ENCODE measurements at regions not wholly inside any gene's neighbourhood (a gene's known extent, or its start where the extent isn't known, plus 50 kb on each side); places are given as distances from the start of the nearest gene placed in this dataset.

GRCh38 chr13:48181482-48182145, 51.4 kb upstream of the ITM2B start:
- Histone ChIP-seq H4K20me1 (ENCODE audit: control insufficient read depth, extremely low read depth, insufficient read depth, low read length) (no peaks in the 10 kb centered on the region), H3K27me3 (ENCODE audit: control insufficient read depth, insufficient read depth, low read length) (peaks cover 2% of the 10 kb centered on the region), H3K4me3 (replicated peaks in 1 of 4; ENCODE audit: control extremely low read depth in 1 of 4, insufficient read depth in 1 of 4, low read depth in 3 of 4, low read length in 4 of 4) (no peak overlapping the region), H3K9me3 (ENCODE audit: control insufficient read depth, insufficient read depth, low read depth, low read length) (no peaks in the 10 kb centered on the region), H3K79me2 (ENCODE audit: control insufficient read depth, insufficient read depth, low read length) (no peaks in the 10 kb centered on the region), H2AFZ (ENCODE audit: low read length) (no peak overlapping the region), H3K4me1 (ENCODE audit: control insufficient read depth, extremely low read depth, insufficient read depth, low read length) (no peaks in the 10 kb centered on the region), H3K9ac (ENCODE audit: insufficient read depth, low read length) (no peak overlapping the region), H3K4me2 (ENCODE audit: extremely low read depth, insufficient read depth, low read length) (no peak overlapping the region), H3K27ac (ENCODE audit: insufficient read depth, low read length) (no peak overlapping the region), H3K36me3 (ENCODE audit: control insufficient read depth, insufficient read depth, low read length) (no peaks in the 10 kb centered on the region)
- no peak for DNase-seq (ENCODE audit: low read depth in 2 of 2)
- TF ChIP-seq EZH2 (IDR thresholded peaks at IDR 0.05; ENCODE audit: low read length, missing control alignments) (no peak), CTCF (conservative IDR thresholded peaks at IDR 0.05 in 1 of 2, IDR thresholded peaks at IDR 0.05 in 1 of 2; ENCODE audit: low read depth in 1 of 2, low read length in 2 of 2) (no peak)

- Histone ChIP-seq H3K4me1 (ENCODE audit: control insufficient read depth, extremely low read depth, insufficient read depth, low read length) (no peaks in the 10 kb centered on the region), H2AFZ (ENCODE audit: low read length) (no peak overlapping the region), H3K27me3 (ENCODE audit: control insufficient read depth, insufficient read depth, low read length) (peaks cover 2% of the 10 kb centered on the region)
Measured at GRCh38 chr13:48178126-48178525, 54.9 kb upstream of the ITM2B start.

GRCh38 chr13:48176781-48177180, 56.2 kb upstream of the ITM2B start:
- no peaks in the 10 kb centered on the region for H3K79me2 ChIP-seq (ENCODE audit: control insufficient read depth, insufficient read depth, low read length)
- no peaks in the 10 kb centered on the region for H3K9me3 ChIP-seq (ENCODE audit: control insufficient read depth, insufficient read depth, low read depth, low read length)
- no peaks in the 10 kb centered on the region for H4K20me1 ChIP-seq (ENCODE audit: control insufficient read depth, extremely low read depth, insufficient read depth, low read length)
- H3K4me2 ChIP-seq (ENCODE audit: extremely low read depth, insufficient read depth, low read length) = no peak overlapping the region
- H3K27me3 ChIP-seq (ENCODE audit: control insufficient read depth, insufficient read depth, low read length) = peaks cover 2% of the 10 kb centered on the region
- DNase-seq (ENCODE audit: low read depth in 2 of 2) = no peak
- no peak overlapping the region for H3K9ac ChIP-seq (ENCODE audit: insufficient read depth, low read length)
- no peak overlapping the region for H3K27ac ChIP-seq (ENCODE audit: insufficient read depth, low read length)
- no peaks in the 10 kb centered on the region for H3K36me3 ChIP-seq (ENCODE audit: control insufficient read depth, insufficient read depth, low read length)
- TF ChIP-seq CTCF (conservative IDR thresholded peaks at IDR 0.05 in 1 of 2, IDR thresholded peaks at IDR 0.05 in 1 of 2; ENCODE audit: low read depth in 1 of 2, low read length in 2 of 2) (no peak), EZH2 (IDR thresholded peaks at IDR 0.05; ENCODE audit: low read length, missing control alignments) (no peak)
- H3K4me3 ChIP-seq (replicated peaks in 1 of 4; ENCODE audit: control extremely low read depth in 1 of 4, insufficient read depth in 1 of 4, low read depth in 3 of 4, low read length in 4 of 4) = no peak overlapping the region
- H2AFZ ChIP-seq (ENCODE audit: low read length) = no peak overlapping the region
- H3K4me1 ChIP-seq (ENCODE audit: control insufficient read depth, extremely low read depth, insufficient read depth, low read length) = no peaks in the 10 kb centered on the region

More at GRCh38 chr13:48178126-48178525, 54.9 kb upstream of the ITM2B start:
- Histone ChIP-seq H3K9me3 (ENCODE audit: control insufficient read depth, insufficient read depth, low read depth, low read length) (no peaks in the 10 kb centered on the region), H3K4me2 (ENCODE audit: extremely low read depth, insufficient read depth, low read length) (no peak overlapping the region), H4K20me1 (ENCODE audit: control insufficient read depth, extremely low read depth, insufficient read depth, low read length) (no peaks in the 10 kb centered on the region), H3K27ac (ENCODE audit: insufficient read depth, low read length) (no peak overlapping the region), H3K9ac (ENCODE audit: insufficient read depth, low read length) (no peak overlapping the region), H3K4me3 (replicated peaks in 1 of 4; ENCODE audit: control extremely low read depth in 1 of 4, insufficient read depth in 1 of 4, low read depth in 3 of 4, low read length in 4 of 4) (no peak overlapping the region), H3K79me2 (ENCODE audit: control insufficient read depth, insufficient read depth, low read length) (no peaks in the 10 kb centered on the region), H3K36me3 (ENCODE audit: control insufficient read depth, insufficient read depth, low read length) (no peaks in the 10 kb centered on the region)
- peak in 1 of 2 donors; percentile 6 for DNase-seq (ENCODE audit: low read depth in 2 of 2)
- no peak for TF ChIP-seq EZH2 (IDR thresholded peaks at IDR 0.05; ENCODE audit: low read length, missing control alignments)

Measured in fibroblast of lung (primary cell).